Neural progenitor cell (in vitro differentiated cells): ENCODE measurements at regions not wholly inside any gene's neighbourhood (a gene's known extent, or its start where the extent isn't known, plus 50 kb on each side); places are given as distances from the start of the nearest gene placed in this dataset.

Experiments used
- CTCF ChIP-seq: fragments of 200-600 bp; sonication (generic); IDR thresholded peaks from 2 replicates; pipeline ENCODE4 v1.5.1; 2017; ENCODE audit warnings: antibody characterized with exemption, mild to moderate bottlenecking
- EZH2 ChIP-seq: fragments of 200-600 bp; sonication (generic); IDR thresholded peaks from 2 replicates; pipeline ENCODE4 v1.6.1; 2017; ENCODE audit warnings: antibody characterized with exemption, mild to moderate bottlenecking, moderate library complexity
- EZH2phosphoT487 ChIP-seq: fragments of 200-600 bp; sonication (generic); IDR thresholded peaks from 2 replicates; pipeline ENCODE4 v1.6.1; 2017; ENCODE audit warnings: antibody characterized with exemption

- TF ChIP-seq CTCF: no peak
- no peak for TF ChIP-seq EZH2
- no peak for TF ChIP-seq EZH2phosphoT487
These were observed 53.4 kb downstream of the FOXL3 start for GRCh38 chr7:343227-343822.
